Inflammatory macrophage treated with lipopolysaccharide for 4 hours (primary cell): ENCODE measurements at regions not wholly inside any gene's neighbourhood (a gene's known extent, or its start where the extent isn't known, plus 50 kb on each side); places are given as distances from the start of the nearest gene placed in this dataset.

Experiments used
- DNase-seq: peaks from one replicate; pipeline ENCODE4 v3.0.0-alpha.2; 2020

DNA sequence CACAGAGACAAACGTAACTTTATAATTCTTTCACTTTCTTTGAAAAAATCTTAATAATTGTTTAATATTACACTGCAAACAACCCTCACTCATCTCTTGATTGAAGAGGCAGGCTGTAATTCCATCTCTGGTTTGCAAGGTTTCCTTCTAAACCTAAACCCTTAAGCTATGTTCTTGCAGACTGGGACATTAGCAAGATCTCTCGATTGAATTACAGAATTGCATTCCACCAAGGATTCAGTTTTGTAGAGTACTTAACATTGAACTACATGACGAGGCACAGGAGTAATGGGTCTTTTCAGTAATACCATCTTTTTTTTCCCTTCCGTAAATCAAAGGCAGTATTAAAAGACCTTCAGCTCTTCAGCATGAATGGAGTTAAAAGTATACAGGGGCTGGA is 111.6 kb upstream of the EEF1E1 start:
- DNase-seq: no peak

DNA sequence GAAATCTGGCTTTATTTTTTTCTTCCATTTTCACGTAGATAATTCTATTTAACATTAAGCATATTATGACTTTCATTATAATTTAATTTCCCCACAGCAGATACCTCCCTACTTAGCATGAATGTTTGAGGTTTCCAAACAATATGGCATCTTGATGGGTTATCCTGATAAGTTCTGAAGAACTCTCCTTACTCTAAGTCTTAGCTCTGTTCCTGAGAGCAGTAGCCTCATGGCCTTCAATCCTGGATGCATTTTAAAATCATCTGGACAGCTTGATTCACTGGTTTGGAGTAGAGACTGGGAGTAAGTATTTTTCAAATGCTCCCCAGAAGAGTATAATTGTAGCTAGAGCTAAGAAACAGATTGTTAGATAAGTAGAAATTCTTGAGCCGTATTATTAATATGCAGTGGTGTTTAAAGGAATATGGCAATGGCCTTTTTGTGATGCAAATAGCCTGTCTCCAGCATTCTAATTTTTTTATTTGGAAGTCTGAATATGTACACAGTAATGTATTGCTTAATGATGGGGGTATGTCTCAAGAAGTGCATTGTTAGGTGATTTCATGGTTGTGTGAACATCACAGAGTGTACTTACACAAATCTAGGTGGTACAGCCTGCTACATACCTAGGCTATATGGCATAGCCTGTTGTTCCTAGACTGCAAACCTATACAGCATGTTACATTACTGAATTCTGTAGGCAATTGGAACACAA is 110.5 kb upstream of the EEF1E1 start:
- DNase-seq: no peak

DNA sequence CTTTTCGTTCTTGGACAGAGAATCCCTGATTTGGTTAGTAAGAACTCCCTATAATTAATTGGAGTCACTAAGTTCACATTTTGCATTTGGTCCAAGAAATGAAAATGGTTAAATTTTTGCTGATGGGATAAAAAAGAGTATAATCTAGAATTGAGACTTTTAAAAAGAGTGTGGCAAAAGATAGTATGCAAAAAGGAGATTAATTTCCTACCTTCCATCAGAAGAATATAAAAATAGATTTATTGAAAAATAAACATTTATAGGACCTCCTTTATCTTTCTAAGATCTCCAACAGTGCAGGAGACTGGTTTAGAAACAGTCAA is 105.5 kb upstream of the EEF1E1 start:
- no peak for DNase-seq

DNA sequence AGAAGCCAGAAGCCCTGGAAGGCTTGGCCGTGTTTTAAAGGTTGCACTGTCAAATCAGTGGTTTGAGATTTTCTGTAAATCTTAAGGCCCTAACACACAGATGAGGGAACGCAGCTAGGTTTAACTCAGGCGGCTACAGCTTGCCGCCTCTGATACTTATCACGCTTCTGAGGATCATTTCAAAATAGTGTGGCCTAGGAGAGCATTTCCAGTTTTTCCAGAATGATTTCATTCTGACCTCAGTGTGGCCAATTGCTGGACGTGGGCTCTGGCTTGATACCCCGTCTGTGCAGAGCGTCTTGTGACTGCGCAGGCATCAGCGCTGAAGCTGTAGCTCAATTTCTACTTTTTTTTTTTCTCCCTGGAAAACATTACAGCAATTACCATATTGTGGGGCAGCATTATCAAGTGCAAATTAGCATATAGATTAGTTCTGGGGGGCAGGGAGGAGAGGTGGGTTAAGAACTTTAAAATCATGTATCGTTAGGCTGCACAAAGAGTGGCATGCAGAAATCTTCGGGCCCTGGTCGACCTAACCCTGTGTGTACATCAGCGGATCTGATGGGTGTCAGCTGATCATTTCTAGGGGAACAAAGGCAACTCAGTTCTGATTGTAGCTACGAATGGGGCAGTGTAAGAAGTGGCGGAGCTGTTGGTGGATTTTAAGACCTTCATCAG is 105.0 kb upstream of the EEF1E1 start:
- DNase-seq: no peak

DNA sequence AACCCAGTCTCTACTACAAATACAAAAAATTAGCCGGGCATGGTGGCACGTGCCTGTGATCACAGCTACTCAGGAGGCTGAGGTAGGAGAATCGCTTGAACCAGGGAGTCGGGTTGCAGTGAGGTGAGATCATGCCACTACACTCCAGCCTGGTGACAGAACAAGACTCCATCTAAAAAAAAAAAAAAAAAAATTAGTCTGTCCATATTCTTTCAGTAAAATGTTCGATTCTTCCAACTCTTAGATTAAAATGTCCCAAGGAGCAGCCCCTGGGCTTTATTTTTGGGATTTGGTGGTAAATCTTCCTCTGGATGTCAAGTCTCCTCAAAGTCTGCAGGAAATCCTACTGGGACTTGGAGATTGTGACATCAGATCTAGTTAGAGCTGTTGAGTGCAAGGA is 101.0 kb upstream of the EEF1E1 start:
- no peak for DNase-seq

DNA sequence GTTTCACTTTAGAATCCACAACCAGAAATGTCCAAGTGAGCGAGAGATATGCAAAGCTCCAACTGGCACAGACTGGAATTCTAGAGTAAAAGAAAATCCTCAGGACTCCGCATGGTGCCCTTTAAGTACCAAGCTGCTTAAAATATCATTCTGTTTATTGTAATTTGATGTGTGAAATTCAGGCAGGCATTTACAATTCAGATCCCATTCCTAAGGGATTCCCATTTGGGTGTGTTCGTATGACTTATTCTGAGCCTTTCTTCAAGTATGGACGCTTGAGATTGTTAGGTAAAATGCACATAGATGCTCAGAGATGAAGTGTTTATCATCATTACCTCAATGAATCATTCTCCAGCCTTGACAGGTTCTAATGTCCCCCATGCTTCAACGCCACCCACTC is 99.3 kb upstream of the EEF1E1 start:
- no peak for DNase-seq

DNA sequence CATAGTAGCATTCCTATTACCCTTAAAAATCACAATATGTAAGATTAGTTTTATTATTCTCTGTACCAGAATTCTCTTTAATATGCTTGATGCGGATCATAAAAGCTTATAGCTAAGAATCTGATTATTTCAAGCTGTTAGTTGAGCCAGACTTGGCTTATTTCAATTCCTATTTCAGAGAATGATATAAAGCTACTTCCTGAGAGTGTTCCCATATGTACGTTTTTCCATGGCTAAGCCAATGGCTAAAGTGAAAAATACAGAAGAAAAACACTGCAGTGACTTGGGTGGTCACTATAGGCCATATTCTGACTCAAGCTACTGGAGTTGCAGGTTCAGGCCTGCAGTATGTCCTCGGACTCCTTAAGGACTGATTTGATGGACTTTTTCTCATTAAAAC is 97.9 kb upstream of the EEF1E1 start:
- DNase-seq: no peak

DNA sequence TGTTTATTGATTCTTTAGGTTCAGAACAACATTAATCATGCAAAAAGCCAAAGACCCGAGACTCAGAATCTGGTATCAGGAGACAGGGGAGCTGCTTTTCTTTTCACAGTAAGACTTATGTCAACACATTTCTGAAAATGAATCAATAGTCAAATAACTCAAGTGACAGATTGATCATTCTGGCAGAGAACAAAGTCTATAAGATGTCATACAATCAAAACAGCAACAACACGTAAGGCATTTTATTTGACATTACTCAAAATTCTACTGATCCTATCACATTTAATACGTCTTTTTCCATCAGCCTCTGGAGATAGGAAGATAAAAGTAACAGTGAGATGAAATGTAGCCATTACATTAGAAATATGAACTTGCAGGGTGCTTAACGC is 93.4 kb upstream of the EEF1E1 start:
- DNase-seq: no peak

DNA sequence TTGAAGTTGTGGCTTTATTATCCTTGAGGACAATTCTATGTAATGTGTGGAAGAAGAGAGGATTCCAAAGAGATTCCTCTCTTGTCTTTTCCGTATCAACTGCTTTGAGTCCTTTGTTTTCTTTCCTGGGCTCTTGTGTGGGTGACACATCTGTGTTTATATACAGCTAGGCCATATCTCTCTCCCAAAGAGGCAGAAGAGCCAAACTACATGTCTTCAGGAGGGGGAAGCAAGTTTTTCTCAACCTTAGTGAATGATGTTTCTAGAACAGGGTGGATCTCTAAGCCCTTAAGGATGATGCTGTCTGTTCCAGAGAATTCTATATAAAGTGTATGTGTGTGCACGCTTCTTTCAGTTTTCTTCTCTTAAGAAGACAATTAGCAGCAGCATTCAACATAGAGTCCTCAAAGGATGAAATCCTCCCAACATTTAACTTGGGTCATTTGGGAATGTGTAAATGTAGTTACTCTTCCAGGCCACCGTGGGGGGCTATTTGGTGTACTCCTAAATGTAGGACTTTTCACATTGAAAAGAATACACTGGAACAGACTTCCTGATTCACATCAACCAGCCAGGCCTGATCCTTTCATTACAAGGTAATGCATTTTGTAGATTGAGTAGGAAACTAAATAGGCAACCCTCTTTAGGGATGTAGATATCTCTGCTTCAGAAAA is 92.8 kb upstream of the EEF1E1 start:
- no peak for DNase-seq

DNA sequence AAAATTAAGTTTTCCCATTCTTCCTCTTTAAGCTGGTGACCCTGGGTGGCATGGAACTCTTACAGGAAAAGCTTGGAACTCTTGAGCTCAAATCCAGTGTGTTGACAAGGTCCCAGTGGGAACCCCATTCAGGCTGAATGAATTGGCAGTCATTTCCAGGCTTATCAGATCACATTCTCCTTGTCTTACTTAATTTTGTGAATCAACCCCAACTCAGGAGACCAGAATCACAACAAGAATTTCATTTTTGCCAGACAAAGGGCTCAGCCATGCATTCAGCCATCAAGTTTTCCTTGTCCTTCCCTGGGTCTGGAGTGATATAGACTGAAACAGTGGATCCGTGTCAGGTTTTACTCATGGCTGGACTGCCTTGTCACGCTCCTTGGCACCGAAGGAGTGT is 92.1 kb upstream of the EEF1E1 start:
- no peak for DNase-seq

DNA sequence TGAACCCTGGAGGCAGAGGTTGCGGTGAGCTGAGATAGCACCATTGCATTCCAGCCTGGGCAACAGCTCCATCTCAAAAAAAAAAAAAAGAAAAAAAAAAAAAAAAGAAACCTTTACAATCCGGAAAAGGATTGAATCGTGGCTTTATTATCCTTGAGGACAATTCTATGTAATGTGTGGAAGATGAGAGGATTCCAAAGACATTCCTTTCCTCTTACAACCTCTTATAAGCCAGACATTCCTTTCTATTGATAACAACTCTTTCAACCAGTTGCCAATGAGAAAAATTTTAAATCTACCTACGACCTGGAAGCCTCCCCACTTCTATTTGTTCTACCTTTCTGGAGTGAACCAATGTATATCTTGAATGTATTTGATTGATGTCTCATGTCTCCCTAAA is 91.2 kb upstream of the EEF1E1 start:
- DNase-seq: no peak

DNA sequence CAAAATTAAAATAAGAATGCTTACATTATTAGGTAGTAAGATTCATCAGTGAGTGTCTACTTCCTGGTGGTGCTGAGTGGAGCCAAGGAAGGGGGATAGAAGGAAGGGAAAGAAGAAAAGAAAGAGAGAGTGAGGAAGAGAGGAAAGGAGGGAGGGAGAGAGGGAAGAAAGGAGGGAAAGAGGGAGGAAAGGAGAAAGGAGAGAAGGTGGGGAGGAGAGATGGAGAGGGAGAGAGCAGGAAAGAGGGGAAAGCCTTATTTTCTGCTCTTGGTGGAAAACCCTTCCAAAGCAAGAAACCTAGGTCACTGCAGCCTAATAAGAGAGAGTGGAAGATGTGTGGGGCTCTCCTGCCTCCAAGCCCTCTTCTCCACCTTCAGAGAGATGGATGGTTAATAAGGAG is 90.2 kb upstream of the EEF1E1 start:
- no peak for DNase-seq

DNA sequence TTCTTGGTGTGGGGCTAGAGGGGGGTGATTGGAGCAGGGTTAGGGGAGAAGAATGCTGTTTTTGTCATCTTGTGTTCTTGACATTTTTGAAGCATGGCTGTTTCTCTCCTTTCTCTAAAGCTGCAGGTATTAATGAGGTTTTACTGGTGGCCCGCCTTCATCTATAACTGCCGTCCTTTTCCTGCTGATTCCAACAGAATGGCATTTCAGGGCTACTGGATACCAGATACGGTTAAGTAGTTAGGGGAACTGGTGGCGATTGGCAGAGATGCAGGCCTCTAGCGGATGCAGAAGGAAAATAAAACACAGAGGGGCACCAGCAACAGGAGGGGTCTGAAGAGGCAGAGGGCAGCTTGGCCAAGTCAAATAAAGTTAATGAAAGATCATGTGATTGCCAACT is 89.7 kb upstream of the EEF1E1 start:
- no peak for DNase-seq

DNA sequence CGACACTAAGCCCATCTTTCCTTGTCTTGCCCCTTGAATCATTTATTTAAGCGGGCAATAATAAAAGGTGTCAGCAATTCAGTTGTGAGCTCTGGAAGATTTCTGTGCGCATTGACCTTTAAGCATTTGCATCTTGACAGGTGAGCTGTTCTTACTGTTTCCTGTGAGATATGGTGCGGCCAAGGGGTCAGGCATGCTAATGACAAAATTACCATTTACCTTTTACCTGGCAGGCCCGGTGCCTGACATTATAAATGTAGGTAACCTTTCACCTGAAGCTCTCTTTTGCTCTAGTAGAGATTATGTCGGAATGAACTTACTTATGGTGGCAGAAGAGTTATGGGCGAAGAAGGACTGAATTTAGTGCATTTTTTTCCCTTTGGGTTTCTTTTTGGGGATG is 89.3 kb upstream of the EEF1E1 start:
- no peak for DNase-seq

DNA sequence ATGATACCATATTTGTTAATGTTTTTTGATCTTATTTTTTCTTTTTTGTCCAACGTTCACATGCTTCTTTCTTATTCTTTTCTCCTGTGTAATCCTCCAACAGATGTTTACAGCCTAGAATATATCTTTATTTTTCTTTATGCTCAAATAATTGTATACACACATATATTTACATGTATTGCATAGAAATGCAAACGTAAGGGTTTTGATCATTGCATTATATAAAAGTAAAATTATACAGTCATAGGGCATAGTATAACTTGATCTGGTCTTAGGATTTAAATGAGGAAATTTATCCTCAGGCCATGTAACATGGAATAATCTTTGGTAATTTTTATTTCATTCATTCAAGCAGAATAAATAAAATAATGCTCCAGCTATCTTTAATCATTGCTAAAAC is 84.9 kb upstream of the EEF1E1 start:
- DNase-seq: no peak

DNA sequence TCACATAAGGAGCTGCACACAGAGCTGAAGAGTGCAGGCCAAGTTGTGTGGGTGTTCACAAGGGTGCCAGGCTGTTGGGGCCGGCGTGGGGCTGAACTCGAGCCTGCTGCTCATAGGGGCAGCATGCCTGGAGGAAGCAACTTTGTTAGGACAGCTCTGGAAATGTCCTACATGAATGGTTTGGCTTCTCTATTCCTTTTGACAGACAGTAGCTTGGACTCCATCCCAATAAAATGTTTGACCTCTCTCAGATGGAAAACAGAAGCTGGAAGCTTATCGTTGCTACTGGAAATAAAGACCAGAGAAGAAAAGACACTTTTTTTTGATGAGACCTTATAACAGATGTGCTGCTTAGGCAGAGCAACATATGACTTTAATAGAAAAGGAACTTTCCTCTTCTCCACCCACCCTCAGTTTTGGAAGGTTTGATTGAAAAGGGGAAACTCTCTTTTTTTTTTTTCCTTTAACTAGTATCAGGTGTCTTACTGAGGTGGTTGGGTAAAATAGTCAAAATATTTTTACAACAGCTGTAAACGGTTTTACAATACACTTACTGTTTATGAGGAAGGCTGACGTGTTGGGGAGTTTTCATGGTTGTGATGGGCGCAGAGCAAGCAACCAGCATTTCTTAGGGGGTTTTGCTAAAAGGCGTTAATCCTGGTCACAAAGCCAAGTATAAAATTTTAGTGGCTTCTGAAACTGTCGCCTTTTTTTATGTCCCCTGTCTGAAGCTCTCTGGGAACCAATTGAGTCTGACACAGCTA is 80.7 kb upstream of the EEF1E1 start:
- DNase-seq: no peak

DNA sequence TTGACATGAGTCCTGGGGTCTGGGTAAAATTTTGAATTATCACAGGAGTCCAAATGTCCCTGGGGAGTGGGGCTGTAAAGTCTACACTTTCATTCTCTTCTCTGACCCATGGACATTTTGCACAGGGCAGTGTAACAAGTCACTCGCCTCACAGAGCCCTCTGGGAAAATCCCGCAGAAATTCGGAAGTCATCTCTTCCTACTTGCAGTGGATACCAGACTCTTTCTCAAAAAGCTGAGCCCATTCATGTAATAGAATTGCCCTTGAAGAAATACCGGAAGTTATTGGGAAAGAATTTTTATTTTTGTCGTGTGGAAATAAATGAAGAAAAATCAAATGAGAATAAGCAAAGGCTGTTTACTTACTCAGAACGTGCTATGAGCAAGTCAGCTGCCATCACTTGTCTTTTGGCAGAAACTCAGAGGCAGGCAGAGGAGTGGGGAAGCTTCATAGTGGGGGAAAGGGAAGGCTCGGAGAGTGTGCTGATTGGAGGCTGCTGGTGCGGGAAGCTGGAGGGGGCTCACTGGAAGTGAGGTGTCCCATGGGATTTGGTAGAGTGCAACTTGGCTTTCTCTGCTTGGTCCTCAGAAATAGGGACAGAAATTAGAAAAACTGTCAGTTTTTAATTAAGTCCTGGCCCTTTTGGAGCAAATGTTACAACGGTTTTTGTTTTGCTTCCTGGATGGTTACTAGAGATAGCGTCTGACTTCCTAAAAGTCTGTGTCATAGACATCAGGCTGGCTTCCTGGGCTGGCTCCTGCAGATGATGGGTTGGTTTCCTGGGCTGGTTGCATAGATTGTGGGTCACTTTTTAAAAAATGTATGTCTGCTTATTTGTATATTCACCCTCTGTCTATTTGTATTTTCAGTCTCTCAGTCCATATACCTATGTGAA is 79.8 kb upstream of the EEF1E1 start:
- DNase-seq: peak; percentile 52

DNA sequence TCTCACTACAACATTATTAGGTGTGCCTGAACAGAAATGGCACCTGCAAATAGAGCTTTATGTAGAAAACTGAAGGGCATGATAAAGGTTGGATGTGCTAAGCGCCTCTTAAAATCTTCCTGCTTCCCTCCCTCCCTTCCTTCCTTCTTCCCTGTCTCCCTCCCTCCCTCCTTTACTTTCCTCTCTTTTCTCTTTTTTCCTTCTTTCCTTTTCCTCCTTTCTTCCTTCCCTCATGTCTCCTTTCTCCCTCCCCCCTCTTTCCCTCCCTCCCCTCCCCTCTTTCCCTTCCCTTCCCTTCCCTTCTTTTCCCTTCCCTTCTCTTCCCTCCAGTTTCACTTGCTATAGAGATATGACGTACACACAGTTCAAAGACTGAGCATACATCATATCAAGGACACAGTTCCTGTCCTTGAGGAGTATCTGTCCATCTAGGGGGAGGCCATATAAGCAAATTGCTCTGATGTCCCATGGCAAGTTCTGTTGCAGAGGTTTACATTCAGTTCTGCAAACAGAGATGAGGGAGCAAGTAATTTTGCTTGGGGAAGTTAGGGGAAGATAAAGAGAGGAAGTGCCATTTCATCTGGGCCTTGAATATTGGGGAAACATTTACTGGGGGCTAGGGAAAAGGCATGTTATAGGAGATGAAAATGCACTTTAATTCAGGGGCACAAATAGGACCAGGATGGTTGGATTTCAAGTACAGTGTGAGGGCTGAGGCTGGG is 79.0 kb upstream of the EEF1E1 start:
- DNase-seq: peak; percentile 37

DNA sequence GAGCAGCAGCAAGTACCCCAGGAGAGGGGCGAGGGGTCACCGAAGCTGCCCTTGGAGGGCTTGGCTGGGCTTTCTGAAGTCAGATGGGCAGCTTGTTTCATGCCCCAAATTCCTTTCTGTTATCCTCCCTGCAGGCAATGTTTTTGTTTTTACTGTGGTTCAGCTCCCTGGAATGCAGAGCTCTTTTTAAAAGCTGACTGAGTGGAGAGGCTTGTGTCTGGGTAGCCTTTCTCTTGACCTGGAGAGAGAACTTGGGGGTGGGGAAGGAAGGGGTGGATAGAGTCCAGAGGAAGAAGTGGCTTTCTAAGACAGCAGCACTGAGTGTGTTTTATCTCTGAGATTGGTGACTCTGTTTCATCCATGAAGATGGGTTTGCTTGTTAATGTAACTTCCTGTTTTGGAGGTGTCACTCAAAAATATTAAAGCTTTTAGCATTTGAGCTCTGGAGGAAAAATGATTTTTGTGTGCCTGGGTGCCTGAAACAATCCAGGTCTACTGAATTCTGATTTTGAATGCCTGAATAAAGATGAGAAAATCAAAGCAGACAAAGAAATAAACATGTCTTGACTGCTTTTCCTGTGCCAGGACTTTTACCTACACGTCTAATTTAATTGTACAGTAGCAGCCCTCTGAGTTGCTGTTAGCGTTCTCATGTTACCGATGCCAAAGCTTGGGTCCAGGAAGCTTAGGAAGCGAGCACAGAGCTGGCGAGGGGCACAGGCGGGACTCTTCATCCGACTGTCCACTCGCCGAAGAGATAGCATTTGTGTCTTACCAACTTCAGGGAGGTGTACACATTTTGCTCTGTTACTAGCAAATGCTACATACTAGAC is 78.2 kb upstream of the EEF1E1 start:
- DNase-seq: no peak

DNA sequence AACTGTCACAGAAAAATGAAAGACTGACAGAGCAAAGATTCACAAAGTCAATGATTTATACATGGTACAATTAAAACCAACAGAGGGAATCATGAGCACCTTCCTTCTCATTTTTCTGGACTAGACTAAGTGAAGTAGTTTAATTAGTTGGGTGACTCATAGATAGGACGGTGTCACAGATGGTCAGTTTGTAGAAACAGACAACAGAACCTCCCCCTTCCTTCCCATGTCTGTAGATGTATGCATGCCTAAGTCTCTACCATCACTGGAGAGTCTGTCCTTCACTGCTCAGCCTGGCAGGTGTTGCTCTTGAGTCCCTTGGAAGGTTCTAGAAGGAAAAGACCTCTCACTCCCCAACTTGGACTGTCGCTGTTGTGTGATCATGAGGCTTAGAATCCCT is 75.4 kb upstream of the EEF1E1 start:
- no peak for DNase-seq
